IPS DF 19.7 (cell line): ENCODE measurements at regions not wholly inside any gene's neighbourhood (a gene's known extent, or its start where the extent isn't known, plus 50 kb on each side); places are given as distances from the start of the nearest gene placed in this dataset.

Experiments used
- DNase-seq: peaks from one replicate; pipeline ENCODE4 v3.0.0-alpha.2; 2013; ENCODE audit warnings: low read depth, low spot score

GRCh38 chr2:136185981-136186776, 68.2 kb upstream of the CXCR4 start:
- no peak for DNase-seq

GRCh38 chr2:136183097-136183496, 65.1 kb upstream of the CXCR4 start:
- no peak for DNase-seq

- DNase-seq: no peak
Measured at GRCh38 chr2:136182315-136182714, 64.4 kb upstream of the CXCR4 start.

DNA sequence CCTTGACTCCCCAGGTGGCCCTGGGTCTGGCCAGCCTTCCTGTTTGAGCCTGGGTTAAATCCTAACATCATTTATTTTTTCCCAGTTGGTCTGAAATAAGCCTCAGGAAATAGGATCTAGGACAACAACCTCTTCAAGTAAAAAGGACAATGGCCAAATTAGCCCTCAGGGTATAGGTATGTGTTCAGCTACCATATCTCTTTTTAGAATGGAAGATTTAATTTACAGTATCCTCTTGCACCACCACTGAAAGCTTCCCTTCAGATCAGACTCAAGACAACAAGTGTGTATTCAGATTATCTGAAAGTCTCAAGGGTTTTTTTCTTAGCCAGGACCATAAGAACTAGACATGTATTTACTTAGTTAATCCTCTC, 61.6 kb upstream of the CXCR4 start:
- no peak for DNase-seq

DNA sequence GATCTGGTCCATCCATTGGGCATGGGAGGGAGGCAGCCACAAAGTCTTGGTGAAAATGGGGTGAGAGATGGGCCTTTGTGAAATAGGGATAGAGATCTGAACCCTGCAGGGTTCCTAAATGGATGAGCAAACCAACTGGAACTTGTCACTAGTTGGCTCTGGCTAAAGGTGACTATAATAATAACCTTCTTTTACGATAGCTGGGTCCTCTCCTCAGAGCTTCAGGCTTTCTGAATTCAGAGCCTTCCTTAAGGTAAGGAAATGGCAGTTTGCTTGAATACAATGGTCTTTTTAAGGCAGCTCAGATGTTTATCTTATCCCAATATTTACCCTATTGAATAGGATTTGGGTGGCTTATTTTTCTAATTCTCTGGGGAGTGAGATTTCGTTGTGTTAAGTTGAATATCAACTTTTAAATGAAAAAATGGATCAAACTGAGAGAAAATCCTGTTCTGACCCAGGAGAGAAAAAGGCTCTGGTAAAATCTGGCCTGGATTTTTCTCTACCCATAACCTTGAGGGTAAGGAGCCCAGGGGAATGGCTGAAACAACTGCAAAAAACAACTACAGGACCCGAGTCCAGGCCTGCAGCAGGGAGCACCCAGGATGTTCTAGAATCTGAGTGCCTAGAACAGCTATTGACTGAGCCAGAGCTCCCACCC, 61.1 kb upstream of the CXCR4 start:
- no peak for DNase-seq

GRCh38 chr2:136175868-136176267, 57.9 kb upstream of the CXCR4 start:
- DNase-seq: no peak

DNA sequence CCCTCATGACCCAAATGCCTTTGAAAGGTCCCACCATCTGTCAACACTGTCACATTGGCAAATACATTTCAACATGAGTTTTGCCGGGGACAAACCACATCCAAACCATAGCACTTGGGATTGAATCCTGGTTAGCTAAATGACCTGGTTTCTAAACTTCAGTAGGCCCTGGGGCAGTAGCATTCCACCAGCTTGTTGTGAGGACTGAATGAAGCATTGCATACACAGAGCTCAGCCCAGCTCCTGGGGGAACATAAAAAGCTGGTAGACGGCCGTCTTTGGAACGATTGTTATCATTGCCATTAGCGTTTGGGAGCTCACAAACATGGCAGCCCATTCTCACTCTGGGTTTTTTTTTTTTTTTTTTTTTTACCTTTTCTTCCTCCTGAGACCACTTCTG, 57.5 kb upstream of the CXCR4 start:
- DNase-seq: no peak

GRCh38 chr2:136173126-136173525, 55.2 kb upstream of the CXCR4 start:
- no peak for DNase-seq

- DNase-seq: no peak
Measured at GRCh38 chr2:136171223-136171622, 53.3 kb upstream of the CXCR4 start.

GRCh38 chr2:136168720-136169119, 50.8 kb upstream of the CXCR4 start:
- no peak for DNase-seq

DNA sequence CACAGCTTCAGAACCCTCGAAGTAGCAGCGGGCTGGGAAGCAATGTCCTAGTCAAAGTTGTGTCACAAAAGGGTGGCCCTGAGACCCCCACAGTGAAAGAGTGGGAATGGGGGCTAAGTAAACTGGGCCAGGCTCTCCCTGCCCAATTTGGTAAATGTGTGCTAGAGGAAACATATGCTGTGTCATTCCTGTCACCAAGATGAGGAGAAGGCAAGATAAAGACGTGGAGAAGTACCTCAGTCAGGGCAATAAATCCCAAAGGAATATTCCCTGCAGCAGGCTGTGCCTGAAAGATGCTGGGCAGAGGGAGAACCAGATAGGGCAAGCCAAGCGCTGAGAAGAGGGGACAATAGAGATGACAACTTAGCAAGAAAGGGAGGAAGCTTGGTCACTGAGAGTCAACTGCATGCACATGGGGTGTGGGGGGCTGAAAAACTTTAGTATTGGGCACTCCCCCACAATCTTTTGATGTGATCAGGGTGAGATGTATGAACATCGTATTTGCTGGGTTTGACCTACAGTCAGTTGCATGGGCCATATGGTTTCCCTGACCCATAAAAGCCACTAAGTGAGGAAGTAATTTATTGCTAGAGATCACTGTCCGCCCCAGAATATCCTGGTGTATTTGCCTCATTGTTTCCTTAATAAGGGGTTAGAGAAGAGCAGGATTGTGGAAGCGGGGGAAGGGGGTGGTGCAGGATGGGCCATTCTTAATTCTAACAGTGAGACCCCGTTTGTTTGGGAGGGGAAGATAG, 49.9 kb upstream of the CXCR4 start:
- no peak for DNase-seq
